H1 (cell line): ENCODE measurements at regions not wholly inside any gene's neighbourhood (a gene's known extent, or its start where the extent isn't known, plus 50 kb on each side); places are given as distances from the start of the nearest gene placed in this dataset.

Experiments
- CTCF ChIA-PET: fragments of 300-600 bp; sonication (Branson Sonifier 250); formaldehyde crosslinking; loops from one replicate; lab custom pipeline; 2021; ENCODE audit not compliant: partially characterized antibody; lab: Charles Lee
- POLR2A ChIA-PET: fragments of 300-600 bp; sonication (Branson Sonifier 250); formaldehyde crosslinking; loops from one replicate; lab custom pipeline; 2021; ENCODE audit warnings: inconsistent platforms; ENCODE audit not compliant: partially characterized antibody; lab: Charles Lee
- DNase-seq, 2 experiments: peaks; one replicate each; pipeline versions ENCODE4 v3.0.0 to v3.0.0-alpha.2; 2010 to 2022; ENCODE audit warnings: low spot score in 2 of 2, low read depth in 1 of 2, mixed read lengths in 1 of 2
- FAIRE-seq: peaks from 2 replicates; lab custom pipeline; 2011; peaks lifted over from hg19 to GRCh38; lab: Jason Lieb, UNC
- H2AFZ ChIP-seq: 2 replicates; pipeline ENCODE4 v1.8.1; 2012; ENCODE audit warnings: low read length, inconsistent platforms
- H2AK5ac ChIP-seq: 2 replicates; pipeline ENCODE4 v1.6.1; 2013; ENCODE audit warnings: low read depth, low read length
- H2BK120ac ChIP-seq: replicated peaks from 2 replicates; pipeline ENCODE3; 2013; ENCODE audit warnings: low read depth, low read length, inconsistent platforms
- H2BK12ac ChIP-seq: 2 replicates; pipeline ENCODE4 v1.6.1; 2013; ENCODE audit warnings: low read depth, low read length
- H2BK15ac ChIP-seq: 2 replicates; pipeline ENCODE4 v1.6.1; 2013; ENCODE audit warnings: low read length
- H2BK20ac ChIP-seq: 2 replicates; pipeline ENCODE4 v1.6.1; 2013; ENCODE audit warnings: low read length
- H2BK5ac ChIP-seq: 2 replicates; pipeline ENCODE4 v1.6.1; 2013; ENCODE audit warnings: low read depth, low read length
- H3K14ac ChIP-seq: 2 replicates; pipeline ENCODE4 v1.6.1; 2013; ENCODE audit warnings: inconsistent platforms; ENCODE audit not compliant: insufficient read length
- H3K18ac ChIP-seq: 2 replicates; pipeline ENCODE4 v1.6.1; 2013; ENCODE audit warnings: low read length; ENCODE audit errors: extremely low read depth
- H3K23ac ChIP-seq: 2 replicates; pipeline ENCODE4 v1.6.1; 2013; ENCODE audit warnings: inconsistent platforms; ENCODE audit not compliant: insufficient read length
- H3K23me2 ChIP-seq: 2 replicates; pipeline ENCODE4 v1.6.1; 2013; ENCODE audit warnings: low read depth, low read length
- H3K27ac ChIP-seq: 2 replicates; pipeline ENCODE4 v1.6.1; 2011; ENCODE audit warnings: low read depth, low read length, inconsistent platforms
- H3K27me3 ChIP-seq, 4 experiments: replicated peaks in 1 of 4; 1 replicate in 1 of 4; 2 replicates in 3 of 4; pipeline versions ENCODE4 v1.6.1 to v1.8.1; 2011 to 2013; ENCODE audit warnings: low read length in 3 of 4, mild to moderate bottlenecking in 3 of 4, inconsistent platforms in 2 of 4, mixed read lengths in 2 of 4, moderate library complexity in 1 of 4; ENCODE audit not compliant: control insufficient read depth in 3 of 4, insufficient read depth in 3 of 4; ENCODE audit errors: extremely low read depth in 1 of 4
- H3K36me3 ChIP-seq, 4 experiments: 2 replicates each; pipeline versions ENCODE4 v1.6.1 to v1.8.1; 2011 to 2013; ENCODE audit warnings: mild to moderate bottlenecking in 4 of 4, low read length in 3 of 4, moderate library complexity in 2 of 4, control low read depth in 1 of 4, inconsistent platforms in 1 of 4; ENCODE audit not compliant: insufficient read depth in 4 of 4, control insufficient read depth in 2 of 4
- H3K4ac ChIP-seq: replicated peaks from 2 replicates; pipeline ENCODE3; 2013; ENCODE audit warnings: low read length, low read depth, mixed read lengths, inconsistent platforms; ENCODE audit not compliant: insufficient read length
- H3K4me1 ChIP-seq, 4 experiments: replicated peaks in 1 of 4; 1 replicate in 1 of 4; 2 replicates in 3 of 4; pipeline versions ENCODE4 v1.6.1 to v1.8.1; 2011 to 2013; ENCODE audit warnings: low read length in 3 of 4, inconsistent platforms in 2 of 4, mixed read lengths in 1 of 4; ENCODE audit not compliant: insufficient read depth in 4 of 4, control insufficient read depth in 3 of 4
- H3K4me2 ChIP-seq, 2 experiments: 2 replicates each; pipeline versions ENCODE4 v1.6.1 to v1.8.1; 2011 to 2013; ENCODE audit warnings: low read depth in 2 of 2, low read length in 2 of 2, control low read depth in 1 of 2, inconsistent platforms in 1 of 2, mild to moderate bottlenecking in 1 of 2; ENCODE audit not compliant: insufficient read depth in 1 of 2
- H3K4me3 ChIP-seq, 4 experiments: fragments of 200-600, 300-600 bp in 1 of 4; sonication (generic), shearing (Covaris generic), sonication (Bioruptor Twin) in 1 of 4; 2 replicates each; pipeline versions ENCODE4 v1.5.1 to v1.8.1; 2011 to 2016; ENCODE audit warnings: low read length in 4 of 4, low read depth in 3 of 4, control low read depth in 2 of 4, inconsistent platforms in 2 of 4, mild to moderate bottlenecking in 2 of 4, mixed read lengths in 1 of 4, moderate library complexity in 1 of 4; ENCODE audit not compliant: insufficient read depth in 2 of 4; ENCODE audit errors: extremely low read depth in 1 of 4
- H3K56ac ChIP-seq: replicated peaks from 2 replicates; pipeline ENCODE3; 2013; ENCODE audit warnings: low read depth, mild to moderate bottlenecking, mixed read lengths, low read length, inconsistent platforms; ENCODE audit not compliant: insufficient read length
- H3K79me1 ChIP-seq: 2 replicates; pipeline ENCODE4 v1.6.1; 2013; ENCODE audit warnings: low read depth, low read length, control low read depth
- H3K79me2 ChIP-seq, 2 experiments: 2 replicates each; pipeline versions ENCODE4 v1.6.1 to v1.8.1; 2012 to 2013; ENCODE audit warnings: low read length in 2 of 2, mild to moderate bottlenecking in 2 of 2, inconsistent platforms in 1 of 2; ENCODE audit not compliant: insufficient read depth in 2 of 2, control insufficient read depth in 1 of 2
- H3K9ac ChIP-seq, 4 experiments: replicated peaks in 1 of 4; 1 replicate in 1 of 4; 2 replicates in 3 of 4; pipeline versions ENCODE4 v1.6.1 to v1.8.1; 2011 to 2013; ENCODE audit warnings: low read depth in 3 of 4, low read length in 3 of 4, control low read depth in 2 of 4, mild to moderate bottlenecking in 2 of 4, moderate library complexity in 2 of 4, inconsistent platforms in 1 of 4; ENCODE audit errors: extremely low read depth in 1 of 4
- H3K9me3 ChIP-seq, 2 experiments: 2 replicates each; pipeline versions ENCODE4 v1.6.1 to v1.8.1; 2012 to 2013; ENCODE audit warnings: mild to moderate bottlenecking in 2 of 2, moderate library complexity in 2 of 2, control low read depth in 1 of 2, inconsistent platforms in 1 of 2, low read depth in 1 of 2, low read length in 1 of 2, mixed read lengths in 1 of 2; ENCODE audit not compliant: insufficient read depth in 2 of 2
- H4K20me1 ChIP-seq, 2 experiments: replicated peaks in 1 of 2; 2 replicates each; pipeline versions ENCODE3 to v1.8.1; 2011 to 2013; ENCODE audit warnings: inconsistent platforms in 2 of 2, low read length in 2 of 2, mild to moderate bottlenecking in 1 of 2; ENCODE audit not compliant: insufficient read depth in 2 of 2, control insufficient read depth in 1 of 2
- H4K5ac ChIP-seq: 2 replicates; pipeline ENCODE4 v1.6.1; 2013; ENCODE audit warnings: low read length, low read depth, mixed read lengths, inconsistent platforms; ENCODE audit not compliant: insufficient read length
- H4K8ac ChIP-seq: 2 replicates; pipeline ENCODE4 v1.8.0; 2013; ENCODE audit warnings: mild to moderate bottlenecking, moderate library complexity, low read length, inconsistent platforms; ENCODE audit not compliant: insufficient read depth; ENCODE audit errors: extremely low read depth
- H4K91ac ChIP-seq: replicated peaks from 2 replicates; pipeline ENCODE3; 2013; ENCODE audit warnings: low read length, mixed read lengths, inconsistent platforms; ENCODE audit not compliant: insufficient read length
- ASH2L ChIP-seq: fragments of 200-600, 300-600 bp; sonication (generic); IDR thresholded peaks from one replicate; pipeline ENCODE4 v1.7.1; 2017; ENCODE audit warnings: low read length
- ATF2 ChIP-seq: IDR thresholded peaks from 2 replicates; pipeline ENCODE4 v1.6.1; 2012; ENCODE audit warnings: low read length, inconsistent platforms
- ATF3 ChIP-seq: IDR thresholded peaks from 2 replicates; pipeline ENCODE4 v1.6.1; 2011; ENCODE audit warnings: low read depth, mild to moderate bottlenecking, low read length; ENCODE audit not compliant: insufficient read depth
- CHD1 ChIP-seq: IDR thresholded peaks from 2 replicates; pipeline ENCODE4 v1.6.1; 2012; ENCODE audit warnings: low read depth, low read length, improper control_type of control experiment
- GTF2F1 ChIP-seq: IDR thresholded peaks from 2 replicates; pipeline ENCODE4 v1.6.1; 2012; ENCODE audit warnings: low read depth, low read length, improper control_type of control experiment, borderline replicate concordance
- KDM5A ChIP-seq: fragments of 200-600 bp; IDR thresholded peaks from 2 replicates; pipeline ENCODE4 v1.7.1; 2012; ENCODE audit warnings: mild to moderate bottlenecking, low read length, inconsistent platforms, mixed read lengths
- MAX ChIP-seq: IDR thresholded peaks from 2 replicates; pipeline ENCODE4 v1.6.1; 2012; ENCODE audit warnings: inconsistent platforms
- NANOG ChIP-seq: IDR thresholded peaks from 2 replicates; pipeline ENCODE4 v1.6.1; 2011; ENCODE audit warnings: low read length, low read depth, mild to moderate bottlenecking, inconsistent platforms; ENCODE audit not compliant: insufficient read depth, poor library complexity, severe bottlenecking
- POU5F1 ChIP-seq: IDR thresholded peaks from 2 replicates; pipeline ENCODE4 v1.6.1; 2011; ENCODE audit warnings: low read depth, mild to moderate bottlenecking, low read length, moderate library complexity
- RFX5 ChIP-seq: IDR thresholded peaks from 2 replicates; pipeline ENCODE4 v1.6.1; 2011; ENCODE audit warnings: low read depth, low read length, improper control_type of control experiment, borderline replicate concordance
- TEAD4 ChIP-seq: IDR thresholded peaks from 2 replicates; pipeline ENCODE4 v1.6.1; 2012; ENCODE audit warnings: low read depth, low read length, inconsistent platforms, mixed read lengths
- YY1 ChIP-seq: IDR thresholded peaks from 2 replicates; pipeline ENCODE4 v1.6.1; 2011; ENCODE audit warnings: low read depth, mild to moderate bottlenecking, low read length
- WGBS, 2 experiments: shearing (Covaris generic) in 1 of 2; methylation state at CpG; one replicate each; pipeline versions ENCODE4 v1.1.6 to v1.1.7; 2013 to 2015; ENCODE audit warnings: low lambda C conversion rate in 2 of 2, mixed read lengths in 2 of 2, inconsistent platforms in 1 of 2, low coverage in 1 of 2, missing lambda C conversion rate in 1 of 2; ENCODE audit not compliant: insufficient replicate concordance in 2 of 2, insufficient coverage in 1 of 2, insufficient read length in 1 of 2; ENCODE audit errors: extremely low coverage in 1 of 2, missing lambda C conversion rate in 1 of 2; 5-methylcytosine and 5-hydroxymethylcytosine counted together

- H2BK120ac ChIP-seq = no peak overlapping the region
- no peaks in the 10 kb centered on the region for H3K23me2 ChIP-seq
- H3K9ac ChIP-seq = no peak overlapping the region
- no peak overlapping the region for H4K8ac ChIP-seq
- no peak overlapping the region for H3K14ac ChIP-seq
- H3K56ac ChIP-seq = no peak overlapping the region
- no peaks in the 10 kb centered on the region for H3K79me2 ChIP-seq
- POLR2A ChIA-PET = no interaction called here
- no peak overlapping the region for H4K5ac ChIP-seq
- H2AFZ ChIP-seq = no peak overlapping the region
- H3K36me3 ChIP-seq = no peaks in the 10 kb centered on the region
- no peak overlapping the region for H4K91ac ChIP-seq
- FAIRE-seq = no peak
- no peaks in the 10 kb centered on the region for H3K79me1 ChIP-seq
- CTCF ChIA-PET = interaction anchor here (0.6 kb wide), 1 partner anchor 1797 kb away, joined by 4 read pairs; no protein-coding TSS in a partner anchor
- H2BK15ac ChIP-seq = no peak overlapping the region
- no peaks in the 10 kb centered on the region for H3K4me1 ChIP-seq
- no peak for DNase-seq
- H3K27ac ChIP-seq = no peak overlapping the region
- WGBS, 2 experiments = 92% methylated on average over 5 of the region's 5 CpGs; no CpG with 5 or more reads in 1 of the 2 experiments
- no peaks in the 10 kb centered on the region for H3K27me3 ChIP-seq
- no peaks in the 10 kb centered on the region for H3K9me3 ChIP-seq
- H2BK20ac ChIP-seq = no peak overlapping the region
- H2BK5ac ChIP-seq = no peak overlapping the region
- H3K23ac ChIP-seq = no peak overlapping the region
- H3K4me2 ChIP-seq = no peak overlapping the region
- no peak overlapping the region for H3K4me3 ChIP-seq
- H3K4ac ChIP-seq = no peak overlapping the region
- H2AK5ac ChIP-seq = no peak overlapping the region
- H2BK12ac ChIP-seq = no peak overlapping the region
- no peak overlapping the region for H3K18ac ChIP-seq
- no peaks in the 10 kb centered on the region for H4K20me1 ChIP-seq
- TF ChIP-seq ATF2 (no peak), TEAD4 (no peak), ATF3 (no peak), MAX (no peak), POU5F1 (no peak), ASH2L (no peak), NANOG (no peak), RFX5 (no peak), KDM5A (no peak), GTF2F1 (no peak), CHD1 (no peak), YY1 (no peak)
Observed at GRCh38 chr5:145586661-145587307, 248.4 kb downstream of the PRELID2 start.
